ENCODE measurements at regions not wholly inside any gene's neighbourhood (a gene's known extent, or its start where the extent isn't known, plus 50 kb on each side); places are given as distances from the start of the nearest gene placed in this dataset.

DNA sequence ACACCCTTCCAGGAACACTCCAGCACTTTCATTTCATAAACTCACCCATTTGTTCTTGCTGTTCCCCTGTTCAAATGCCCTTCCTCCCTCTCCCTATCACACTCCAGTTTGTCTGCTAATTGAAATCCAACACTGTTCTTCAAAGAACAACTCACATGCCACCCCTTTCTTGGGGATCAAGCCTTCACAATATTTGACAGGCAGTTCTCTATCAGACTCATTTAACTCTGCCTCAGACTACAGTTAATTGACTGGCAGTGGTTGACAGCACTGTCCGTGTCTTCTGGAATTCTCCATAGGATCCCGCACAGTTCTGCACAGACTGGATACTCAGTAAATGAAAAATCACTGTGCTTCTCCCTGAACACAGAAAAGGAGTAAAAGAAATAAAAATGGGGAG is 87.8 kb downstream of the PMP22 start:
- no peak for DNase-seq (ENCODE audit: low read depth, low spot score)

DNA sequence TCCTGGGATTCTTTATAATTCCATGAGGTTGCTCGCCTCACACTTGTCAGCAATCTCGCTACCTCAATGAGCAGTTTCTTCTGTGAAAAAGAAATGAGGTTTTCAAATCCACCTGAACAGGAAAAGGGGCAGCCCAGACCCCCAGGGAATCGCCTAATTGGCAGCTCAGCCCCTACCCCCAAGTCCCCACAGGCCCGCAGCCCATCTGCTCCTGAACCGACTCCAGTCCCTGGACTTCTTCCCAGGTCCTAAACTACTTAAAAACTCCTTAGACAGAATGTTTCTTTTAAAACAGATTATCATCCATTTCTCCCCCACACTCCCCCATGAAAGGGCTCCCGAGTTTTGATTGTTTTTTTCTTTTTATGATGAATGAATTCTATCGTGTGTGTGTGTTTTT is 89.8 kb downstream of the PMP22 start:
- no peak for DNase-seq (ENCODE audit: low read depth, low spot score)

DNA sequence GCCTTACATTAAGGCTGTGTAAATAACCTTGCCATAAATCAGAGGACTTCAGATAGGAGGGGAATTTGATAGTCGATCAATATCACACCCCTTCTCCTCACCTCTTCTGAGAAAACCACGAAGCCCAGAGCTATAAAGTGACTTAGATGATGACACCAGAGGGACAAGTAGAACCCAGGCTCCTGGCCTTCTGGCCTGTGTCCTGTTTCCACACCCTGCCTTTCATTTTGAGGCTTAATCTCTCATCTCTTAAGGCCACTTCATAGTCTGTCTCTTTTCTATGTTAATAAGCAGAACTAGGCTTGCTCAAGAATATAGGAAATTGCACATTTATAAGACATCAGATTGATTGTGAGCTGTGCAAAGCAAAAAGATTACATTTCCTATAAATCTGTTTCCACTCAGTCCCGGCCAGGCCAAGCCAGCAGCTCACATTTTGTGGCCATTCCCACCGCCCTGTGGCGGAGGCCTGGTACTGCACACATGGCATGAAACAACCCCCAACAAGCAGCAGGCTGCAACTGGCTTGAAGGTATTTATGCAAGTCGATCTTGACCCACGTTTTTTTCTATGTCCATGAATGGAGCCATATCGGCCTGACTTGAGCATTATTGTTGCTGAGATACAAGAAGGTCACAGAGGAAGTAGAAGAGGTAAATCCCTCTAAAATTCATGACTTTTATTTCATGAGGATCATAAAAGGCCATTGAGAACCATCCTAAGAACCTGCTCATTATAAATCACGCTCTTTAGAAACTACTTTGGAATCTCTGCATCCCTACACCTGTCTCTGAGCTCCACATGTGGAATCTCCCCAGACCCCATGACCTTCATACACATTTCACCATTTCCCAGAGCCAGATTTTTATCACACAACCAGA is 93.7 kb downstream of the PMP22 start:
- peak; percentile 85 for DNase-seq (ENCODE audit: low read depth, low spot score)

DNA sequence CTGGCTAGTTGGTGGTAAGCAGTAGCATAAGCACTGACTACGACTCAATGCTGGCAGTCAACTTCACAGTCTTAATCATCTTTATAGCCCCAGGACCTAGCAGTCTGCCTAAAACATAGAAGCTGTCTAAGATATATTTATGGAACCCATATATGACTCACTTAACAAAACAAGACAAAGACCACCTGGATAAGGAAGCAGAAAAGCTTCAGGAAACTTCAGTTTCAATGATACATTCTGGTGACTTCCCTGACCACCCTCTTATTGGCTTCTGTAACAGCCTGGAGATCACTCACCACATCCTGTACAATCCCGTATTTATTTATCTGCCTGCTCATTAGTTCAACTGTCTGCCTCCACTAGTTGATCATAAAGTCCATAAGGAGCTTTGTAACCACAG is 95.5 kb downstream of the PMP22 start:
- DNase-seq (ENCODE audit: low read depth, low spot score) = peak; percentile 6

DNA sequence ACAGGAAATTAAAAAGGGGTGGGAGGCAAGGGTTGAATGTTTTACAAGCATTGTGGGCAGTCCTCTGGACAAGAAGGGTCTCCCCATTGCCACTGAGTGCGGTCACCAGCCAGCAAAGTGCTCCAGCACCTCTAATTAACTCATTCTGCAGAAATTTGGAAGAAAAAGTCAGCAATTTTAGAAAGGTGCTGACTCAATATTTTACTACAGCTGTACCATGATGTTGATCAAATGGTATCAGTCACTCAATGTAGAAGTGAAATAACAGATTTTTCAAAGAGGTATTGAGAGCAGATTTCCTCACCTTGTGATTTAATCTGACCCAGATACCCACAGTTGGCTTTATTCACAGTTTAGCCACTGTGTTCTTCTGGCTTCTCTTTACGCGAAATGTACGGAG is 96.7 kb downstream of the PMP22 start:
- DNase-seq (ENCODE audit: low read depth, low spot score) = no peak

DNA sequence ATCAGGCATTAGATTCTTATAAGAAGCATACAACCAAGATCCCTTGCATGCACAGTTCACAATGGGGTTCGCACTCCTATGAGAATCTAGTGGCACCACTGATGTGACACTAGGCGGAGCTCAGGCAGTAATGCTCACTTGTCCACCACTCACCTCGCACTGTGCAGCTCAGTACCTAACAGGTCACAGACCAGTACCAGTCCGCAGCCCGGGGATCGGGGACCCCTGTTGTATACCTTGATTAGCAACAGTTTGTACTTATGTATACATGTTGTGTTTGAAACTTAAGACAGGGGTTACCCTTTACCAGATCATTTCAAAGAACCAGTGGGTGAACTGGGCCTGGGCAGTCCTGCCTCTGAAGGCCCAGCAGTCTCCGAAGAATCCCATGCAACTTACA is 103.7 kb downstream of the PMP22 start:
- DNase-seq (ENCODE audit: low read depth, low spot score) = no peak

DNA sequence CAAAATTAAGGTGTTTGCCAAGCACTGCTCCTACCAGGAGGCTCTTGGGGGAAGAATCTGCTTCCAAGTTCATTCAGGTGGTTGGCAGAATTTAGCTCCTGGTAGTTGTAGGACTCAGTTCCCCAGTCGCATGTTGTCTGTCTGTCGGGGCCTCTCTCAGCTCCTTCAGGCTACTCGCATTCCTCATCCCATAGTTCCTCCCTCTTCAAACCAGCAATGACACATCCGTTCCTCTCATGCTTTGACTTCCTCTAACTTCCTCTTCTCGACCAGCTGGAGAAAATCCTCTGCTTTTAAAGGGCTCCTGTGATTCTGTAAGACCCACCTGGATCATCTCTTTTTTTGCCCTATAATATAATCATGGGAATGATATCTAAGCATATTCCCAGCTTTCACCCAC is 108.1 kb downstream of the PMP22 start:
- DNase-seq (ENCODE audit: low read depth, low spot score) = no peak

DNA sequence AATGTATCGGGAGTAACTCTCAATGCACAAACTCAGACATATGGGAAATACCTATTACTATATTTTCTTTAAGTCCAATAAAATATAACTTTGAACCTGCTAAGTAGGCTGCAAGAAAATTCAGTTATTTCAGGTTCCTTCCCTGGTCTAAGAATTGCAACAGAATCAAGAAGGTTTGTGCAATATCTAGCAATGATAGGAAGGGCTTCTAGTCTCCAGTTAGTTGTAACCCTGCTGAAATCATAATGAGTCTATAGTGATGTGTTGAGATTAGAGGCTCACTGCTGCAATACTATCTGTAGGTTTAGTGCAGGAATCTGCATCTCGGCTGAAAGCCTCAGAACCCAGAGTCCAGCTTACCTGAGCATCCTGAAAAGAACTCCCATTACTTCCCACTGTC is 110.5 kb downstream of the PMP22 start:
- DNase-seq (ENCODE audit: low read depth, low spot score) = no peak

DNA sequence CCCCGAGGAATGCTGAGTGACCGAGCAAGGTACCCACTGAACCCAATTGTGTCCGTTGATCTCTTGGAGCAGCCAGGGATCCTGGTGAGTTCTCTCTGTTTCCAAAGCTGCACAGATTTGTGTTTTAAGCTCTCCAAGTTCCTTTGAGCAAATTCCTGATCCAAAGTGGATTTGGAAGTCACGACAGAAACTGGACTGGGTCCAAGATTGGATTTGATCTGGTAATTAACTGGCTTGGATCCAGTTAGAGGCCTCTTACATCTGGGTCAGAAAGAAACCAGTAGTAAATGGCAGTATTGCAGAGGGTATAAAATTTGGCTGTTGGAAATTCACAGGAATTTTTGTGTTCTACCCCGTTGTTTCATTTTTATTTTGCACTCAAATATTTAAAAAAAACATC is 119.5 kb downstream of the PMP22 start:
- no peak for DNase-seq (ENCODE audit: low read depth, low spot score)

DNA sequence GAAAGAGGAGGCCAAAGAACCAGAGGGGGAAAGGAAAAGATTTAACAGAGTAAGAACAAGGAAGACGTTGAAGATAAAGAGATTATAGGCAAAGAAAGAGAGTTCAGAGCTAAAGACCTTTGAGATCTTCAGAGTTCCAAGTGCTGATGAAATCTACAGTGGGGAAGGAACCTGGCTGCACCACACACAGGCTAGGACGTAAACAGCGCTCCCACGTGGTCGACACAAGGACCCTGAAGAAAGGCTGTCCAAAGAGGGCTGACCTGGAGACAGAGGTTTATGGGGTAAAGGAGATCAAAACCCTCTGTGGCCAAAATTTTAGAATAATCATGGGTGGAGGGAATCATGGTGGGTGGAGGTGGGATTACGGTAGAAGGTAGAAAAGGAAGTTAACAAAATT is 121.6 kb downstream of the PMP22 start:
- DNase-seq (ENCODE audit: low read depth, low spot score) = no peak

DNA sequence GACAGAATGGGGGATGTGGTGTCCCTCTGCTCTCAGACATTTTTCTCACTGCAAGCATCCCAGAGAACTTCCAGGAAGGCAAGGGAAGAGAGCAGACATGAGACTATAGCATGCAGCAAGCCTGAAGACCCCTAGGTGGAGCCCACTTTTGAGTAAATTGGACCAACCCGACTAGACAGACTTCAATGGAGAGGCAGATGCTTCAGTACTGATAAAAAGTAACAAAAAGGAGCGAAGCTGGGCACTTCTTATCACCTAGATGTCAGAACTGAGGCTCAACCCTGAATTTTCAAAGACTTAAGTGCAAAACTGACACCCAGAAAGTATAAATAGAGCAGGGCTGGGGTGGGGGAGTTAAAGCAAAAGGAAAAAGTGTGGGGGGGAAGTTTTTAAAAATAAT is 130.8 kb downstream of the PMP22 start:
- no peak for DNase-seq (ENCODE audit: low read depth, low spot score)

DNA sequence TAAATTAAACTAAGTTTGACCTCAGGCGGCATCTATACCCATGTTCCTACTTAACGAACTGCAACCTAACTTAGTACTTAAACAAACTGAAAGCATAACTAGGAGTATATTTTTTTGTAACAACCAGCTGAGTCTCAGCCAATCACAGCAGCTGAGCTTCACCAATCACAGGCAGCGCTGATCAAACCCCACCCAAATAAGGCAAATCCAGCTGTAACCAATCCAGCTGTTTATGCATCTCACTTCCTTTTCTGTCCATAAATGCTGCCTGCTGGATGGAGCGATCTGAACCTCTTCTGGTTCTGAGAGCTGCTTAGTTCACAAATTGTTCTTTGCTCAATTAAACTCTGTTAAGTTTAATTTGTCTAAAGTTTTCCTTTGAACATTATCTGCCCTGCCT is 131.3 kb downstream of the PMP22 start:
- DNase-seq (ENCODE audit: low read depth, low spot score) = no peak

DNA sequence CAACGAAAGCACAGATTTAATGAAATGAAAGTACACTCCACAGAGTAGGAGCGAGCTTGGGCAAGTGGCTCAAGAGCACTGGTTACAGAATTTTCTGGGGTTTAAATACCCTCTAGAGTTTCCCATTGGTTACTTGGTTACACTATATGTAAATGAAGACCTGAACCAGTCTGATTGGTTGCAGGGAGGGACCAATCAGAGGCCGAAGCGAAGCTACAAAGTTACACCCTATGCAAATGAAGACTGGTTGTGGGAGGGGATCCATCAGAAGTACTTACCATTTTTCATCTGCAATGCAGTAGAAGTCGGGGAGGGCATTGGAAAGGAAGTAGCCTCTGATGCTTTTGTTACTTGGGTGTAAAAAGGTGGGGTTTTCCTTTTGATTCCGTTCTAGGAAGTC is 132.0 kb downstream of the PMP22 start:
- DNase-seq (ENCODE audit: low read depth, low spot score) = no peak

DNA sequence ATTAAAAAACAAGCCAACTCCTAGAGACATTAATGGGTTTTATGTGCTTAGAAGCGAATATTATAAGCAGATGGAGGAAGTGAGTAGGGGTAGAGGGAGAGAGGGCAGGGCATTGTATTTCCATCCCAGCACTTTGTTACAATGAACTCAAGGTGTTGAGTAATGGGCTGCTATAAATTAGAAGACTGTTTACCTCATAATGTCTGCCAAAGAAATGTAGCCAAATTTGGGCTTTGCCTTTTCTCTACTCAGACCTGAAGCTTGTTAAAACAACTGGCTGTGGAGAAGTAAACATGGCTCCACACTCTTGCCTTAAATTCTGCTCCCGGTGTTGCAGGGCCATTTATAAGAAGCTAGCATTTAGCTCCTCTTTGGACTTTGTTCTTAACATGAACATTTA is 134.7 kb downstream of the PMP22 start:
- no peak for DNase-seq (ENCODE audit: low read depth, low spot score)

DNA sequence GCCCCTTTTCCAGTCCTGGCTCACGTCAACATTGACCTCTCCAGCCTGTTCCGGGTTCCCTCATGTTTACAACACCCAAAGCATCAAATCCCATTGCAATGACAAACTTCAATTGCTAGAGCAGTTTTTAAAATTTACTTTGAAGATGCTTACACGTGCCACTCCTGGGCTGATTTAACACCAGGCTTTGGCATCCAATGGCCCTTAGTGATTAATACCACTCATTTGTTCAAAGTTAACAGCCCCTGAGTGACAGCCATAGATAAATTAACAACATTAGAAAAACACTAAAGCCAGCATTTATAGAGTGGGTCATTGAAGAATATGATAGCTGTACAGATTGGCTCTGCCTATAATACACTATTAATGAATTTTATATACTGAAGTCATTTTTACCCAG is 135.1 kb downstream of the PMP22 start:
- DNase-seq (ENCODE audit: low read depth, low spot score) = no peak

DNA sequence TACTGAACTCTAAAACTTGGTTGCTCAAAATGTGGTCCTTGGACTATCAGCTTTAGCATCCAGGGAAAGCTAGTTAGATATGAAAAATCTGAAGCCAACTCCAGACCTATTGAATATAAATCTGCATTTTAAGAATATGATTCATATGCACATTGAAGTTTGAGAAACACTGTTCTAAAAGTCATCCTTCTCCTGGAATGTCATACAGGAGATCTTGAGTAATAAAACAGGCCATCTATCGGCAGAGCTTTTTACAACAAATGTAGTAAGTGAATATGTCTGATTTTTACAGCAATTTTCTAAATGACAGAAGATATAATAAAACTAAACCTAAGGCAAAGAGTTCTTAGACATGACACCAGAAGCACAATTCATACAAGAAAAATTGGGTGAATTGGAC is 140.4 kb downstream of the PMP22 start:
- no peak for DNase-seq (ENCODE audit: low read depth, low spot score)

DNA sequence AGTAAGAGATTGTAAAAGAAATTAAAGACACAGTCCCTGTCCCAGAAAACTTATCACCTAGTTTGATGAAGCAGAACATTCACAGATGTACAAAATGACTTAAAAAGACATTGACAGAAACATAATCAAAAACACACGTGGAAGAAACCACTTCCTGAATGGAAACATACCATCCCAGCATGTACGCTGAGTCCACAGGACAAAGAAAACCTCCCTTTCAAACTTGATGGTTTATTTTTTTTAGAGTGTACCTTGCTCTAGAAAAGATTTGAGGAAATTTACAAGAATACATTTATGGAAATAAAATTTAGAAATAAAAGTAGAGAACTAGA is 140.9 kb downstream of the PMP22 start:
- DNase-seq (ENCODE audit: low read depth, low spot score) = no peak

DNA sequence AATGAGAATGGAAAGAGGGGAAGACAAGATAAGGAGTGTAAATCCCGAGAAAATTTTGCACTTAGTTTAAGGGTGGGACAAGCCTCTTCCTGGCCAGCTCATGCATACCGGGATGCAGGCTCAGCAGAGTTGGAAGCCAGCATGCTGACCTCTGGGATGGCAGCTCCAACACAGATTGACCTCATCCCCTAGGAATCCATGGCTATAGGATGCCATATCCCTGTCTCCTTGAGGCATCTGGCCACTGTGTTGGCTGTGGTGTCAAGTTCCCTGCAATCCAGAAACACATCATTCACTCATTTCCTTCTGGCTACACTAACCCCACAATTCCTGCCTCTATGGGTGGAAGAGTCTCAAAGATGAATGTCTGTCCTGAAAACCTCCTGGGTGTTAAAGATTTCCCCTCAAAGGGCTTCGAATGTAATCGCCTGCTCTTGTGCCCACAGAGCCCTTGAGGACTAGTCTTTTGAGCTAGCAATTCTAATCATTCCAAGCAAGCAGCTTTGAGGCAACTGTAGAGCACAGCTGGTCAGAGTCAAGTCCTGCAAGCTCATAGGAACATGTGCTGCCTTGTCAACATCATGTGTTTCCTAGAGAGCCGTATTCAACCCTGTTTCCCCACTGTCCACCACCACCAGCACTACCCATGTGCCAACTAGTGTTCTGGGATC is 141.4 kb downstream of the PMP22 start:
- no peak for DNase-seq (ENCODE audit: low read depth, low spot score)

DNA sequence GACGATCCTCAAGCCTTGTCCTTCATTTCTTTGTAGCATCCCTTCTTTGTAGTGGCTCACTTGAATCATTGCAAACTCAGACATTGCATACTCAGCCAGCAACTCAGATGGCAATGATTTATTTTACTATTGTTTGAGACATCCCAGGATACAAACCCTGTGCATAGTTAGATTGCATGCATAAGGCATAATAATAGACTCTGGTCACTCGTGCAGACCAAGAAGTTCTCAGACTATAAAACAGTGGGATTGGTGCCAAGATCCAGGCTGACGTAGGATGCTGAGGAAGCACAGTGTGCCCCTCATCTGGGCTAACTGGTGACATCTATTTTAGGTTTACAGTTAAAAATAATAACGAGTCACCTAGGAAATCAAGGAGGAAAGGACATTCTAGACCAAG is 142.3 kb downstream of the PMP22 start:
- no peak for DNase-seq (ENCODE audit: low read depth, low spot score)

DNA sequence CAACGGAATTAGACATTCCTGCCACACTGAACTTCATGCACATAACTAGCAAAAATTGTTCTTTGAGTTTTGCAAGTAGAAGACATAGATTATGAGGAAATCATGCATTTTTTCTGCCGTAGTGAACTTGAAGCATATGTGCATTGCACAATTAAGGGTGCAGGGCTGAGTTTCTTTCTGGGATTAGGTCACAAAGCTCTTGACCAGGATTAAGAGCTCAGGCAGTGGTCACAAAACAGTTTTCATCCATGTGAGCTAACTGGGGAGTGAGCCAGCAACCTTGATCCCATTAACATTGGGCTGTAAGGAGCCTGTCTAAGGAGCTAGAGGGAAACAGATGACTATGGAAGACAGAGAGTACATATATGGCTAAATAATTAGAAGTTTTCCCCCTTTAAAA is 143.7 kb downstream of the PMP22 start:
- DNase-seq (ENCODE audit: low read depth, low spot score) = no peak

DNA sequence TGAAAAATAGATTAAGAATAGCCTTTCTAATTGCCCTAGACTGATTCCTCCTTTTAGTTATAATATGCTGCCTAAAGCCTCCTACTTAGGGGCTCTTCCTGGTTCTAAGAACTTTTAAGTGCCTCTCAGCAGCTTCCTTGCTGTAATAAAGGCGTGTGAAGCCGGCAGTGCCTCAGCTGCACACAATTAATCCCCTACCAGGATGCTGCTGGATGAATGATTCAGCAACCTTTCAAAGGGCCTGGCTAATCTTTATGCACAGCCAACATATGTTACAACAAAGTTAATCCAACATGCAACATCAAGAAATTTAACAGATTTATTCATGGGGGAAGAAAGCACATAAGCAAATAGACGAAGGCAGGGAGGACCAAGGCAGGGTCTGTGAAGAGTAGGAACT is 145.2 kb downstream of the PMP22 start:
- DNase-seq (ENCODE audit: low read depth, low spot score) = no peak

DNA sequence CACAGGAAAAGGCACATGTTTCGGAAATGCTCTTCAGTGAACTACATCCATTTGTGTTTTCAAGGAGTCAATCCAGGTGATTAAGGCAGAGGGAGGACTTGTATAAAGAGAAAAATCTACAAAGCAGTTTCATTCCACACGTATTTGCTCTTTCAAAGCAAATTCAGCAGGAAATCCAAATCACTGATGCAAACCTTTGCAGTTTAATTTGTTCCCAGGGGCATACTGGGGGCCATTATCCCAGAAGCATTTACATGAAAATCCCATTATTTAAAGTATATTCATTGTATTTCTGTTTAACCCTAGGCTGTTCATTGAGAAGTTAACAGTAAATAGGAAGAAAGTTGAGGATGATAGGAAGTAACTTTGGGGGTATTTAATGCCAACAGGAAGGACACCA is 147.9 kb downstream of the PMP22 start:
- DNase-seq (ENCODE audit: low read depth, low spot score) = no peak

DNA sequence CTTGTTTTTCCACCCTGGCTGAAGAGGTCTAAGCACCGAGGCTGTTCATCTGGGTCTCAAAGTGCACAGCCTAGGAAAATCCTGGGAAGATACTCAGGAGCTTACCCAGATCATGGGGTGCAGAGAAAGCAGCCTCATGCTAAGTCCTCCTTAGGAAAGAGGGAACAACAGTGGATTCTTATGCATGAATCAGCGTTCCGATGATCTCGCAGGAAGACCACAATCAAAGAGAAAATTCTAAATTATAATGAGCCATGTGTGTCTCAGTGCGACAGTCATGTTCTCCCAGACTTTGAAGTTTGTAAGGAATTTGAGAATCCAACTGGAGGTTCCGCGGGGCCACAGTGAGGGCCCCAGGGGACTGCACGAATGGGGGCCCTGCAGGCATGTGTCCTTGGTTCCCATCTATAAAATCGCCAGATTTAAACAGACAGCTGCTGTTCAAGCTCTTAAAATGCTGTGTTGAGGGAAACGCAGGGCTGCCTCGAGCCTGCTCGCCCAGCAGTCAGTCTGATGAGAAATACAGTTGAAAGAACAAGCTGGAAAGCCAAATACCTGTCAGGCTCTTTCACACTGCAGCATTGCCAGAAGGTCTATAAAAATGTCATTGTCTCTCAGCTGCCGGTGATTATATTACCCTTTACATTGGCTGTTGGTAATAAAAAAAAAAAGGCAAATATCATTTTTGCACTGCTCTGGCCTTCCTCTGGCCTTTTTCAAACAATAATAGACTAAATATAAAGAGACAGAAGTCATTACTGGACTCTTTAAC is 152.1 kb downstream of the PMP22 start:
- DNase-seq (ENCODE audit: low read depth, low spot score) = no peak

Data from astrocyte of the hippocampus (primary cell).